Stomach (tissue), 4 donors: ENCODE measurements at regions not wholly inside any gene's neighbourhood (a gene's known extent, or its start where the extent isn't known, plus 50 kb on each side); places are given as distances from the start of the nearest gene placed in this dataset.

Experiments
- EP300 ChIP-seq: sonication (generic); formaldehyde crosslinking; IDR thresholded peaks from one replicate; pipeline ENCODE4 v1.6.1; 2017; ENCODE audit warnings: antibody characterized with exemption
- TF ChIP-seq, protein P1 (sequence below), 7 experiments: fragments of 450-650 bp in 4 of 7; fragments of 200-600 bp in 3 of 7; sonication (generic) in 3 of 7; IDR thresholded peaks; one replicate each; pipeline ENCODE4 v1.5.1; 2016 to 2019; ENCODE audit warnings: antibody characterized with exemption in 7 of 7, control low read depth in 2 of 7, mild to moderate bottlenecking in 1 of 7

DNA sequence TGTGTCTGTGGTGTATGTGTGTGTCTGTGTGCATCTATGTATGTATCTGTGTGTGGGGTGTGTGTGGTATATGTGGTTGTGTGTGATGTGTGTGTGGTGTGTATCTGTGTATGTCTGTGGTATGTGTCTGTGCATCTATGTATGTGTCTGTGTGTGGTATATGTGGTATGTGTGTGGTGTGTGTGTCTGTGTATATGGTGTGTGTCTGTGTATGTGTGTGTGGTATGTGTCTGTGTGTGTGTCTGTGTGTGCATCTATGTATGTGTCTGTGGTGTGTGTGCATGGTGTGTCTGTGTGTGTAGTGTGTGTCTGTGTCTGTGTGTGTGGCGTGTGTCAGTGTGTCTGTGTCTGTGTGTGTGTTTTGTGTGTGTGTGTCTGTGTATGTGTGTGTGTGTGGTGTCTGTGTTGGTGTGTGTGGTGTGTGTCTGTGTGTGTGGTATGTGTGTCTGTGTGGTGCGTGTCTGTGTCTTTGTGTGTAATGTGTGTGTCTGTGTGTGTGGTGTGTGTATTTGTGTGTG is 121.9 kb upstream of the MVB12B start:
- TF ChIP-seq EP300: no peak
- TF ChIP-seq, protein P1, sequence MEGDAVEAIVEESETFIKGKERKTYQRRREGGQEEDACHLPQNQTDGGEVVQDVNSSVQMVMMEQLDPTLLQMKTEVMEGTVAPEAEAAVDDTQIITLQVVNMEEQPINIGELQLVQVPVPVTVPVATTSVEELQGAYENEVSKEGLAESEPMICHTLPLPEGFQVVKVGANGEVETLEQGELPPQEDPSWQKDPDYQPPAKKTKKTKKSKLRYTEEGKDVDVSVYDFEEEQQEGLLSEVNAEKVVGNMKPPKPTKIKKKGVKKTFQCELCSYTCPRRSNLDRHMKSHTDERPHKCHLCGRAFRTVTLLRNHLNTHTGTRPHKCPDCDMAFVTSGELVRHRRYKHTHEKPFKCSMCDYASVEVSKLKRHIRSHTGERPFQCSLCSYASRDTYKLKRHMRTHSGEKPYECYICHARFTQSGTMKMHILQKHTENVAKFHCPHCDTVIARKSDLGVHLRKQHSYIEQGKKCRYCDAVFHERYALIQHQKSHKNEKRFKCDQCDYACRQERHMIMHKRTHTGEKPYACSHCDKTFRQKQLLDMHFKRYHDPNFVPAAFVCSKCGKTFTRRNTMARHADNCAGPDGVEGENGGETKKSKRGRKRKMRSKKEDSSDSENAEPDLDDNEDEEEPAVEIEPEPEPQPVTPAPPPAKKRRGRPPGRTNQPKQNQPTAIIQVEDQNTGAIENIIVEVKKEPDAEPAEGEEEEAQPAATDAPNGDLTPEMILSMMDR (IDR thresholded peaks at IDR 0.05): no peak
